ENCODE measurements at regions not wholly inside any gene's neighbourhood (a gene's known extent, or its start where the extent isn't known, plus 50 kb on each side); places are given as distances from the start of the nearest gene placed in this dataset.

DNA sequence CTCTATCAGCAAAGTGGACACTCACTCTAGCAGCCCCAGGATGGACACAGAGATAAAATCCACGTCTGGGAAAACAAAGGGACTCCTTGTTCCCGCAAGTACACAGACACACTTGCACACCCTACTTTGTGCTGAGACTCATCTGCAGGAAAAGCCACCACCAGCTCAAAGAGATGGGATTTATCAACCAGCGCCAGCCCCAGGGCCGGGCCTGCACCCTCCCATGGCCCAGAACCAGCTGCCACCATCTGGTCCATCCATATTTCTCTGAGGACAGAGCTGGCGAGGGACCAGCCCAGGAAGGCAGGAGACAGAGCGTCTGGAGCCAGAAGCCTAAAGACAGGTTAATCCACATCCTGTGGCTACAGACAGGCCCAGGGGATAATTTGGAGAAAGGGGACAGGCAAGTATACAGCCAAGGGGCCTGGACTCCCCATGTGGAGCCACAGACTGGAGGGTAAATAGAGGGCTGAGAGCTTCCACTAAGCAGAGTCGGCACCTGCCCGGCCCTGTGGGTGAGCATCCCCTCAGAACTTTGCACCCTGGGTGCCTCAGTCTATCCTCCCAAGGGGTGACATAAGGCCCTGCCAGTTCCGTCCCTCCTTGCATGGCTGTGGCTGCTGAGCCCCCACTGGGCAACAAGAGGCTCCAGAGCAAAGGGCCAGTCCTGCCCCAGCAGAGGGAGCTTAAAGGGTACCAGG is 233.9 kb downstream of the PTPRU start:
- Histone ChIP-seq H2AFZ (ENCODE audit: control insufficient read depth, low read length) (no peak overlapping the region), H4K20me1 (ENCODE audit: control insufficient read depth, extremely low read depth, insufficient read depth, low read length) (no peaks in the 10 kb centered on the region), H3K9me3 (ENCODE audit: control insufficient read depth, low read depth, low read length) (no peaks in the 10 kb centered on the region), H3K4me3 (ENCODE audit: control insufficient read depth in 2 of 3, extremely low read depth in 1 of 3, insufficient read depth in 2 of 3, low read depth in 1 of 3, low read length in 3 of 3) (no peak overlapping the region), H3K79me2 (ENCODE audit: control insufficient read depth, insufficient read depth, low read length) (no peaks in the 10 kb centered on the region), H3K9ac (ENCODE audit: control insufficient read depth, extremely low read depth, insufficient read depth, low read length) (no peak overlapping the region), H3K27me3 (ENCODE audit: control insufficient read depth, extremely low read depth, insufficient read depth, low read length) (peaks cover 16% of the 10 kb centered on the region), H3K4me2 (ENCODE audit: control insufficient read depth, extremely low read depth, insufficient read depth, low read depth, low read length) (no peak overlapping the region), H3K9me1 (ENCODE audit: control insufficient read depth, extremely low read depth, insufficient read depth, low read length) (no peaks in the 10 kb centered on the region), H3K4me1 (ENCODE audit: control insufficient read depth, extremely low read depth, insufficient read depth, low read length) (no peaks in the 10 kb centered on the region), H3K27ac (ENCODE audit: control insufficient read depth, insufficient read depth, low read length) (no peak overlapping the region), H3K36me3 (ENCODE audit: control insufficient read depth in 2 of 2, extremely low read depth in 1 of 2, insufficient read depth in 2 of 2, low read length in 2 of 2) (no peaks in the 10 kb centered on the region)
- dilution Hi-C loops (cut with MboI; ENCODE audit: extremely low pct_ligation_motif_present, low sequenced_read_pairs): no loop called here
- no peak for TF ChIP-seq EZH2 (IDR thresholded peaks at IDR 0.05; ENCODE audit: low read length)
- TF ChIP-seq, protein P1, sequence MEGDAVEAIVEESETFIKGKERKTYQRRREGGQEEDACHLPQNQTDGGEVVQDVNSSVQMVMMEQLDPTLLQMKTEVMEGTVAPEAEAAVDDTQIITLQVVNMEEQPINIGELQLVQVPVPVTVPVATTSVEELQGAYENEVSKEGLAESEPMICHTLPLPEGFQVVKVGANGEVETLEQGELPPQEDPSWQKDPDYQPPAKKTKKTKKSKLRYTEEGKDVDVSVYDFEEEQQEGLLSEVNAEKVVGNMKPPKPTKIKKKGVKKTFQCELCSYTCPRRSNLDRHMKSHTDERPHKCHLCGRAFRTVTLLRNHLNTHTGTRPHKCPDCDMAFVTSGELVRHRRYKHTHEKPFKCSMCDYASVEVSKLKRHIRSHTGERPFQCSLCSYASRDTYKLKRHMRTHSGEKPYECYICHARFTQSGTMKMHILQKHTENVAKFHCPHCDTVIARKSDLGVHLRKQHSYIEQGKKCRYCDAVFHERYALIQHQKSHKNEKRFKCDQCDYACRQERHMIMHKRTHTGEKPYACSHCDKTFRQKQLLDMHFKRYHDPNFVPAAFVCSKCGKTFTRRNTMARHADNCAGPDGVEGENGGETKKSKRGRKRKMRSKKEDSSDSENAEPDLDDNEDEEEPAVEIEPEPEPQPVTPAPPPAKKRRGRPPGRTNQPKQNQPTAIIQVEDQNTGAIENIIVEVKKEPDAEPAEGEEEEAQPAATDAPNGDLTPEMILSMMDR (optimal IDR thresholded peaks at IDR 0.05 in 1 of 3, IDR thresholded peaks at IDR 0.05 in 1 of 3, conservative IDR thresholded peaks at IDR 0.05 in 1 of 3; ENCODE audit: extremely low read depth in 1 of 3, insufficient read depth in 2 of 3, low read length in 3 of 3): no peak
- no peak for DNase-seq (ENCODE audit: low read depth, low spot score)
- no peak for FAIRE-seq

DNA sequence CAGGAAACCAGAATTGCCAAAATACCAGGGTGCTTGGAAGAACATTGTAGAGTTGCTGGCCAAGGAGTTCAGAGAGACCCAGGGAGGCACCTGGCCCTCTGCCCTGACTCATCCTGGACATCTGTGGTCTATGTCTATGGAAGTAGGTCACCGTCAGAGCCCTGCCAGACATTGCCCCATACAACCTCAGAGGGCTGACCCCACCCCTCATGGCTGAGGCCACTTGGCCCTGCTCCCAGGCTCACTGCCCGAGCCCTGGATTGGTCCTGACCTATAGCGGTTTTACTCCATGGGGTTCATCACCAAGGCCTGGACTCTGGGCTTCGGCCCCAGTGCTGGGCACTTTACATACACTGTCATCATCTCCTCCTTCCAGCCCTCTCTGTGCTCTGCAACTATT is 233.1 kb downstream of the PTPRU start:
- no peak for DNase-seq (ENCODE audit: low read depth, low spot score)

More for the DNA sequence above, 233.1 kb downstream of the PTPRU start:
- Histone ChIP-seq H3K9ac (ENCODE audit: control insufficient read depth, extremely low read depth, insufficient read depth, low read length) (no peak overlapping the region), H3K27me3 (ENCODE audit: control insufficient read depth, extremely low read depth, insufficient read depth, low read length) (peaks cover 16% of the 10 kb centered on the region), H4K20me1 (ENCODE audit: control insufficient read depth, extremely low read depth, insufficient read depth, low read length) (no peaks in the 10 kb centered on the region), H2AFZ (ENCODE audit: control insufficient read depth, low read length) (no peak overlapping the region), H3K4me3 (ENCODE audit: control insufficient read depth in 2 of 3, extremely low read depth in 1 of 3, insufficient read depth in 2 of 3, low read depth in 1 of 3, low read length in 3 of 3) (no peak overlapping the region), H3K4me1 (ENCODE audit: control insufficient read depth, extremely low read depth, insufficient read depth, low read length) (no peaks in the 10 kb centered on the region), H3K9me3 (ENCODE audit: control insufficient read depth, low read depth, low read length) (no peaks in the 10 kb centered on the region), H3K36me3 (ENCODE audit: control insufficient read depth in 2 of 2, extremely low read depth in 1 of 2, insufficient read depth in 2 of 2, low read length in 2 of 2) (no peaks in the 10 kb centered on the region), H3K9me1 (ENCODE audit: control insufficient read depth, extremely low read depth, insufficient read depth, low read length) (no peaks in the 10 kb centered on the region), H3K4me2 (ENCODE audit: control insufficient read depth, extremely low read depth, insufficient read depth, low read depth, low read length) (no peak overlapping the region), H3K79me2 (ENCODE audit: control insufficient read depth, insufficient read depth, low read length) (no peaks in the 10 kb centered on the region), H3K27ac (ENCODE audit: control insufficient read depth, insufficient read depth, low read length) (no peak overlapping the region)
- dilution Hi-C loops (cut with MboI; ENCODE audit: extremely low pct_ligation_motif_present, low sequenced_read_pairs): no loop called here
- FAIRE-seq: no peak
- TF ChIP-seq EZH2 (IDR thresholded peaks at IDR 0.05; ENCODE audit: low read length): no peak
- TF ChIP-seq, protein P1 (optimal IDR thresholded peaks at IDR 0.05 in 1 of 3, IDR thresholded peaks at IDR 0.05 in 1 of 3, conservative IDR thresholded peaks at IDR 0.05 in 1 of 3; ENCODE audit: extremely low read depth in 1 of 3, insufficient read depth in 2 of 3, low read length in 3 of 3): no peak

All from keratinocyte (primary cell).